RWPE2 (cell line): ENCODE measurements at regions not wholly inside any gene's neighbourhood (a gene's known extent, or its start where the extent isn't known, plus 50 kb on each side); places are given as distances from the start of the nearest gene placed in this dataset.

Experiments
- ATAC-seq: fragments of 200-7000 bp; cut with Tn5 transposase; 3 replicates; pipeline ENCODE4 v1.9.1; 2021; ENCODE audit warnings: low read depth
- DNase-seq: peaks from one replicate; pipeline ENCODE4 v3.0.0-alpha.2; 2020; ENCODE audit warnings: low spot score
- H3K27ac ChIP-seq: fragments of 450-650 bp; 2 replicates; pipeline ENCODE4 v1.5.1; 2017; ENCODE audit warnings: mild to moderate bottlenecking; ENCODE audit not compliant: poor library complexity, severe bottlenecking
- H3K27me3 ChIP-seq: fragments of 250-450 bp; sonication (Bioruptor Pico); 2 replicates; pipeline ENCODE4 v1.5.1; 2021; ENCODE audit warnings: mild to moderate bottlenecking, moderate library complexity; ENCODE audit not compliant: insufficient read depth, poor library complexity, severe bottlenecking
- H3K36me3 ChIP-seq: fragments of 250-450 bp; sonication (Bioruptor Pico); 2 replicates; pipeline ENCODE4 v1.5.1; 2020; ENCODE audit warnings: low read depth, mild to moderate bottlenecking, moderate library complexity
- H3K4me1 ChIP-seq: fragments of 250-450 bp; sonication (Bioruptor Pico); 2 replicates; pipeline ENCODE4 v1.5.1; 2021; ENCODE audit warnings: mild to moderate bottlenecking, moderate library complexity; ENCODE audit not compliant: insufficient read depth, poor library complexity, severe bottlenecking
- H3K4me3 ChIP-seq: fragments of 250-450 bp; sonication (Bioruptor Pico); 2 replicates; pipeline ENCODE4 v1.5.1; 2021; ENCODE audit warnings: mild to moderate bottlenecking, moderate library complexity; ENCODE audit not compliant: severe bottlenecking
- H3K9me3 ChIP-seq: fragments of 250-450 bp; sonication (Bioruptor Pico); 2 replicates; pipeline ENCODE4 v1.5.1; 2021; ENCODE audit warnings: mild to moderate bottlenecking, moderate library complexity; ENCODE audit not compliant: severe bottlenecking
- CTCF ChIP-seq: fragments of 450-650 bp; IDR thresholded peaks from one replicate; pipeline ENCODE4 v1.5.1; 2017; ENCODE audit warnings: mild to moderate bottlenecking, moderate library complexity; ENCODE audit not compliant: poor library complexity, severe bottlenecking

- ATAC-seq (no peak), DNase-seq (no peak)
- no peaks in the 10 kb centered on the region for H3K36me3 ChIP-seq
- no peaks in the 10 kb centered on the region for H3K27me3 ChIP-seq
- H3K4me1 ChIP-seq, result no peaks in the 10 kb centered on the region
- no peak for TF ChIP-seq CTCF
- no peak overlapping the region for H3K4me3 ChIP-seq
- no peak overlapping the region for H3K27ac ChIP-seq
- H3K9me3 ChIP-seq, result no peaks in the 10 kb centered on the region
Observed at GRCh38 chr12:90205165-90205564, 496.5 kb upstream of the ATP2B1 start.

GRCh38 chr12:90203556-90203955 is 494.9 kb upstream of the ATP2B1 start:
- H3K27ac ChIP-seq, result no peak overlapping the region
- H3K36me3 ChIP-seq, result no peaks in the 10 kb centered on the region
- H3K4me3 ChIP-seq, result no peak overlapping the region
- H3K27me3 ChIP-seq, result no peaks in the 10 kb centered on the region
- TF ChIP-seq CTCF, result no peak
- ATAC-seq (no peak), DNase-seq (no peak)
- H3K9me3 ChIP-seq, result no peaks in the 10 kb centered on the region
- no peaks in the 10 kb centered on the region for H3K4me1 ChIP-seq

- no peak for TF ChIP-seq CTCF
Observed at GRCh38 chr12:90199006-90199405, 490.4 kb upstream of the ATP2B1 start.

GRCh38 chr12:90193500-90193899 is 484.9 kb upstream of the ATP2B1 start:
- no peak overlapping the region for H3K4me3 ChIP-seq
- no peaks in the 10 kb centered on the region for H3K9me3 ChIP-seq
- ATAC-seq (no peak), DNase-seq (no peak)
- H3K27ac ChIP-seq, result no peak overlapping the region
- no peaks in the 10 kb centered on the region for H3K27me3 ChIP-seq
- no peaks in the 10 kb centered on the region for H3K4me1 ChIP-seq
- no peak for TF ChIP-seq CTCF
- H3K36me3 ChIP-seq, result no peaks in the 10 kb centered on the region

More at GRCh38 chr12:90199006-90199405, 490.4 kb upstream of the ATP2B1 start:
- H3K4me3 ChIP-seq, result no peak overlapping the region
- no peak overlapping the region for H3K27ac ChIP-seq
- H3K27me3 ChIP-seq, result no peaks in the 10 kb centered on the region
- ATAC-seq (no peak), DNase-seq (no peak)
- no peaks in the 10 kb centered on the region for H3K9me3 ChIP-seq
- no peaks in the 10 kb centered on the region for H3K36me3 ChIP-seq
- no peaks in the 10 kb centered on the region for H3K4me1 ChIP-seq

GRCh38 chr12:90188857-90189256 is 480.2 kb upstream of the ATP2B1 start:
- no peak for ATAC-seq
- H3K4me1 ChIP-seq, result no peaks in the 10 kb centered on the region
- H3K9me3 ChIP-seq, result no peaks in the 10 kb centered on the region
- H3K36me3 ChIP-seq, result no peaks in the 10 kb centered on the region
- H3K27me3 ChIP-seq, result no peaks in the 10 kb centered on the region
- H3K27ac ChIP-seq, result no peak overlapping the region
- no peak for TF ChIP-seq CTCF
- H3K4me3 ChIP-seq, result no peak overlapping the region
- no peak for DNase-seq
